Stimulated activated effector memory CD8-positive, alpha-beta T cell treated with anti-CD3 and anti-CD28 coated beads, Interleukin-12 subunit alpha, Interleukin-12 subunit beta, amount 100 ng/mL, for 72 hours (primary cell): ENCODE measurements at regions not wholly inside any gene's neighbourhood (a gene's known extent, or its start where the extent isn't known, plus 50 kb on each side); places are given as distances from the start of the nearest gene placed in this dataset.

Source experiments
- ATAC-seq: fragments of 150-1000 bp; cut with Tn5 transposase; 2 replicates; pipeline ENCODE4 v1.10.0; 2021
- DNase-seq, 2 donors: peaks; one replicate each; pipeline ENCODE4 v3.0.0; 2021 to 2022; ENCODE audit warnings: low spot score in 2 of 2
- H3K27ac Mint-ChIP-seq: one replicate; pipeline ENCODE4 v1.8.0; 2022; ENCODE audit warnings: mild to moderate bottlenecking, mixed read lengths
- H3K36me3 Mint-ChIP-seq: one replicate; pipeline ENCODE4 v1.8.0; 2022; ENCODE audit warnings: mild to moderate bottlenecking, mixed read lengths
- H3K4me1 Mint-ChIP-seq: one replicate; pipeline ENCODE4 v1.8.0; 2022; ENCODE audit warnings: mixed read lengths
- H3K4me3 Mint-ChIP-seq: one replicate; pipeline ENCODE4 v1.8.0; 2022; ENCODE audit warnings: mild to moderate bottlenecking, mixed read lengths
- H3K9me3 Mint-ChIP-seq: one replicate; pipeline ENCODE4 v1.8.0; 2022; ENCODE audit warnings: mixed read lengths

DNA sequence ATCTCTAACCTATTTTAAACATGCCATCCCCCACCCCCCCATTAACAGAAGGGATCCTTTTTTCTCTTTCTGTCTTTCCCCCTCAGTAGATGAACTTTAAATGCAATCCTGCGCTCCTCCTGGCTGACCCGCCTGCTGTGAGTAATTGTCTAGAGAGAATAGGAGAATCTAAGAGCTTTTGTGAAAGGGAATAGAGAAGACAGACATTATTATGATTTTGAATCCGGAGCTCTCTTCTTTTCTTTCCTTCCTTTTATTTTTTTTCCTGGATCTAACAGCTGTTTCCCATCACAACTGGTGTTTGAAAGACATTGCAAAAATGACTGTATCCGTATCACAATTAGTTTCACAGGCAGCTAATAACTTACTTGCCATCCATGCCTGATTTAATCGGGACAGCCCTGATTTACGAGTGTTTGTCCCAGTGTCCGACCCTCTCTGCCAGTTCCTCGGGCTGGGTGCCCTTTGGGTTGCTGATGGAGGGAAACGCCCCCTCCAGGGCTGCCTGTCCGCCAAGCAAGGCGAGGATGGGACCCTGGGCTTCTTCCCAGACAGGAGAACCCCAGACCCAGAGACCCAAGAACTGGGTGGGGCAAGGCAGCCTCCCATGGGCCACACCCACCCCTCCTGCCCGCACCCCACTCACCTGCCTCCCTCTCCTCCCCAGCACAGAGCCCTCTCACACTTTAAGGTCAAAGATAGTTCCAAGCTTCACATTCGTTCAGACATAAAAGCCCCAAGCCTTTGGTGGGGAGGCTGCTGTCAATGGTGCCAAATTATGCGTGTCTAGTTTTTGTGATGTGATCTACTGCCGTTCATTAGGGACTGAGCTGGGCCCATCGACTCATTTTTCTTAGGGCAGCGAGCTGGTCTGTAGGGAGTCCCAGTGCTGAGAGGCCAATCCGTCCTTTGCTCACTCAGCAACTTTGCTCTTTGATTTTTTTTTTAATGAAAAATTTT lies 231.7 kb downstream of the ZNF516 start:
- no peak for DNase-seq
- ATAC-seq = no peak
- Mint-ChIP-seq H3K27ac (no peak overlapping the region), H3K4me1 (no peaks in the 10 kb centered on the region), H3K9me3 (no peaks in the 10 kb centered on the region), H3K4me3 (no peak overlapping the region), H3K36me3 (no peaks in the 10 kb centered on the region)

DNA sequence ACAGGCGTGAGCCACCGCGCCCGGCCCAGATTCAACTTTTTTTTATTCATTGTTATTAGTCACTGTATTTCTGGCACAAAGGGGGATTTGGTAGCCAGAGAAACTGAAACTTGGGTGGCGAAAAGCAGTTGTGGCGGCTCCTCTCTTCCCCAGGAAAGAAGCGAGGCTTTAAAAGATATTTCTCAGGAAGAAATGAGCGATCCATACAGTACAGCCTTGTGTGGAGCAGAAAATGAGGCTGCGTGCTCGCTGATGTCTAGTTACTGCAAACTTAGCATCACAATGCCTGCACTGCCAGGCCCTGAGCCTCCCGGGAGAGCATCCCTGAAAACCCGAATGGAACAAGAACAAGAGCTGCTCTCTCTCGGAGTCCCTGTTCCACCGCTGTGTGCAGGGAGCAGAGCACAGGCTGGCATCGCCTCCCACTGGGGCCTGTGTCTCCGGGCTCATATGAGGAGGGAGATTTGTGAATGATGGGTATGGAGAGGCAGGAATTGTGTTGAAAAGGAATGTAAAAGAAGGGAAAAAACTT lies 234.0 kb downstream of the ZNF516 start:
- Mint-ChIP-seq H3K36me3 (no peaks in the 10 kb centered on the region), H3K27ac (no peak overlapping the region), H3K9me3 (no peaks in the 10 kb centered on the region), H3K4me1 (no peaks in the 10 kb centered on the region), H3K4me3 (no peak overlapping the region)
- DNase-seq (no peak), ATAC-seq (no peak)

DNA sequence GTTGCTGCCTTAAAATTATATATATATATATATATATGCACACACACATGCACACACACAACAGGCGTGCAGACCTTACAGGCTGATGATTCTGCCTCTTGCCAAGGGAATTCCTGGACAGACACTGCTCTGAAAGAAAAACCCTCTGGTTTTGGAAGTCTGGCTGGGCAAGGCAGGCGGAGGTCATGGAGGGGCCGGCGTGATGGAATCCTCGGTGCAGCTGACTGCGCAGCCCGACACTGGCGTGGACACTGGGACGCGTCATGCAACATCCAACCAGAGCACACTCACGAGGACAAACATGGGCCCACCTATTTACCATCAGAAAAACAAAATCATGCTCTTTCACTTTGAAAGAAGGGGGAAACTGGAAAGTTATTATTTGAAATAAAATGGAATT lies 235.3 kb downstream of the ZNF516 start:
- Mint-ChIP-seq H3K9me3 (no peaks in the 10 kb centered on the region), H3K27ac (no peak overlapping the region), H3K4me1 (no peaks in the 10 kb centered on the region), H3K36me3 (no peaks in the 10 kb centered on the region), H3K4me3 (no peak overlapping the region)
- DNase-seq = no peak
- ATAC-seq = no peak

DNA sequence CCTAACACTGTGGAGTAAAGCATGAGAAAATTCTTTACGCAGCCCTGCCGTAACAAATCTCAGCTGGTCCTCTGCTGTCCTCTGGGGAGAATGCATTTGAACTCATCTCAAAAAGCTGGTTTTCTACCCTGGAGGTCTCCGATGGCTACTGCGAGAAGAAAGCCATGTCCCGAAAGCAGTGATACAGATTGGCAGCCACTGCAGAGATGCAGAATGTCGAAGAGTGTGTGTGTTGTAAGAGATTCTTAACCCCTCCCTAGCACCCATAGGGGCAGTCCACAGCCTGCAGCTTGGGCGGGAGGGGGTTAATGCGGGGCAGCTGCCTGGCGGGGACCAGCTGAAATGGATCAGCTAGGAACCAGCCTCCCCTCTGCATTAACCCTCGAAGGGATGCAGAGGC lies 235.9 kb downstream of the ZNF516 start:
- H3K4me1 Mint-ChIP-seq = no peaks in the 10 kb centered on the region
- no peak for ATAC-seq
- DNase-seq = no peak
- H3K9me3 Mint-ChIP-seq = no peaks in the 10 kb centered on the region
- no peak overlapping the region for H3K27ac Mint-ChIP-seq
- H3K36me3 Mint-ChIP-seq = no peaks in the 10 kb centered on the region
- H3K4me3 Mint-ChIP-seq = no peak overlapping the region

DNA sequence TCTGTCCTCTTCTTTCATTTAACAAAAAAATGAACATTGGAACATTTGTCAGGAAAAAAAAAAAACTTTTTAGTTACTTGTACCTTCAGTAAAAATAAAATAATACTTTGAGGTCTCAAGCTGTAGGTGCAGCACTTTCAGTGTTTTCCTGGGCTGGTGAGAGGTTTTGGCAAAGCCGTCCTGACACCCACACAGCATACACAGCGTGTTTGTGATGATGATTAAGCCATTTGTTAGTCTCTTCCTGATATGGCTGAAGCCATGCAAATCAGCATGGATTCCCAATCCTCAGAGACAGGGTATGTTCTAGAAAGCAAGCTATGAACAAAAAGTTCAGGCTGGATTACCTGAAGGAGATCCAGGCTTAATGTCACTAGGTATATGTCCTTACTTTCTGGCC lies 236.8 kb downstream of the ZNF516 start:
- Mint-ChIP-seq H3K4me1 (no peaks in the 10 kb centered on the region), H3K36me3 (no peaks in the 10 kb centered on the region), H3K27ac (no peak overlapping the region), H3K9me3 (no peaks in the 10 kb centered on the region), H3K4me3 (no peak overlapping the region)
- ATAC-seq (no peak), DNase-seq (no peak)

DNA sequence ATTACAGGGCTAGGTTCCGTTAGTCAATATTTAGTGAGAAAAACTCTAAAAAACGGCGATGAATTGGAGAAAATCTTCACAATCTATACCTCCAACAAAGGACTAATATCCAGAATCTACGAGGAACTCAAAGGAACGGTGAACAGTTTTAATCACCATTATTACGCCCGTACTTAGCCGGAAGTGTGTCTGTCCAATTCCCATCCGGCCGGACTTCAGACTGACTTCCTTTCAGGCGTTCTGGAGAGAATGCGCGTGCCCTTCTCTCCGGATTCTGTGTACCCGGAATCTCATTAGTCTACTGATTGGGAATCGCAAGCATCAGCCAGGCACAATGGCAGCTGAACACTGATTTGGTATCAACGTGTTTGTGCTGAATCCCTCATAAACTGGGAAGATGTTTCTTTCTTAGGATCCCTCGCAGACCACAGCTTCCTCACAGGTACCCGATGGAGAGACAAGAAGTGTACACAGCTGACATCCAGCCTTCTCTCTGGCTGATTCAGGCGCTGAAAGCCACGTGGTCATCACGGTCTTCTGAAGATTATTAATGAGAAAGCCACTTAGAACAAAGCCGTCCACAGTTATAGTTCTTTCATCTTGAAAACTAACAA lies 239.9 kb downstream of the ZNF516 start:
- no peaks in the 10 kb centered on the region for H3K36me3 Mint-ChIP-seq
- H3K4me1 Mint-ChIP-seq = no peaks in the 10 kb centered on the region
- ATAC-seq (no peak), DNase-seq (no peak)
- H3K4me3 Mint-ChIP-seq = no peak overlapping the region
- H3K27ac Mint-ChIP-seq = no peak overlapping the region
- no peaks in the 10 kb centered on the region for H3K9me3 Mint-ChIP-seq

DNA sequence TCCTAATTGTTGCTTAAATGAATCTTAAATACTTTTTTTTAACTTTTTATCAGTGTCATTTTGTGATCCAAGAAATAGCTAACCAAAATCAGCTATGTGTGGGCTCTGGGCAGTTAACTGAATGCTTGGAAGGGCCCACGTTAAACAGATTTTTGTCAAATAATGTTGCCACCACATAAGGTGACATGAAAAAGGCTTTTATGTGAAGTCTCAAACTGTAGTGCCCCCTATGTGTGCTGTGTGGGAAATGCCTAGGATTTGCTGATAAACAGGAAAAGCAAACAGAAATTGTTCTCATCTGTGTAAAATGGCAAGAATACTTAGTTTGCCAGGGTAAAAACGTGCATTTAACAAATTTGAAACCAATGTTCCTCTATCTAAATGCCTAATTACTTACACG lies 242.2 kb downstream of the ZNF516 start:
- Mint-ChIP-seq H3K4me3 (no peak overlapping the region), H3K27ac (no peak overlapping the region), H3K9me3 (no peaks in the 10 kb centered on the region), H3K4me1 (no peaks in the 10 kb centered on the region), H3K36me3 (no peaks in the 10 kb centered on the region)
- ATAC-seq = no peak
- no peak for DNase-seq

DNA sequence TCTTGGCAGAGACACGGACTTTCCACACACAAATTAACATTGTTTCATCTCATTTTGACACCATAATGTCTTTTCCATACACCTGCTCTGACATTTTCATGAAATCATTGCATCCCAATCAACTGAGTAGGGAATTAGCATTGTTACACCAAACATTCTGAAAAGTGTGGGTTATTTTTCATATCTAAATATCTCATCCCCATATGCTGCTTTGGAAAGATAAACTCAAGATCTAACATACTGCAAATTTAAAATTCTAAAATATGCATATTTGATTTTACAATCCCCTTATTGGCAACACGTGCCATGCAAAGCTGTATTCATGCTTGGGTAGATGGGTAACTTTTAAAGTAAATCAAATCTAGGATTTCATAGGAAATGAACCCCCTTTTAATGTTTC lies 242.9 kb downstream of the ZNF516 start:
- ATAC-seq = no peak
- H3K4me1 Mint-ChIP-seq = no peaks in the 10 kb centered on the region

DNA sequence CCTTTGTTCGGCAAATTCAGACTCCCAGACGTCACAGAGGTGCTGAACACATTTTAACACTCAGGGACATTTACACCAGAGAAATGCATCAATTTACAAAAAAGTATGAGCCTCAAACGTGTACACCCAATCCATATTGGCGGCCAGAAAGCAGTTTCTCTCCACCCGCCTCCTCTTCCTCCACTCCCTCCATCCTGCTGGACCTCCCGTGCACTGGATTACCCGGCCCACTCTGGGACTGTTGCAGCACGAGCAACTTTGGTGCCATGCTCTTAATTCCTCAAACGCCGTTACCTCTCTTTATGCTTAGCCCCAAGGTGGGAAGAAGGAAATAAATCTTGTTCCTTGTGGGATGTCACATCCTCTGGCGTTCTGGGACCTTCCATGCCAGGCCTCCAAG lies 243.4 kb downstream of the ZNF516 start:
- ATAC-seq = no peak
- no peaks in the 10 kb centered on the region for H3K36me3 Mint-ChIP-seq
- H3K27ac Mint-ChIP-seq = no peak overlapping the region
- DNase-seq = no peak
- no peaks in the 10 kb centered on the region for H3K9me3 Mint-ChIP-seq
- no peak overlapping the region for H3K4me3 Mint-ChIP-seq
- H3K4me1 Mint-ChIP-seq = no peaks in the 10 kb centered on the region

More for the DNA sequence above, 242.9 kb downstream of the ZNF516 start:
- Mint-ChIP-seq H3K4me3 (no peak overlapping the region), H3K36me3 (no peaks in the 10 kb centered on the region), H3K9me3 (no peaks in the 10 kb centered on the region), H3K27ac (no peak overlapping the region)
- DNase-seq = no peak

DNA sequence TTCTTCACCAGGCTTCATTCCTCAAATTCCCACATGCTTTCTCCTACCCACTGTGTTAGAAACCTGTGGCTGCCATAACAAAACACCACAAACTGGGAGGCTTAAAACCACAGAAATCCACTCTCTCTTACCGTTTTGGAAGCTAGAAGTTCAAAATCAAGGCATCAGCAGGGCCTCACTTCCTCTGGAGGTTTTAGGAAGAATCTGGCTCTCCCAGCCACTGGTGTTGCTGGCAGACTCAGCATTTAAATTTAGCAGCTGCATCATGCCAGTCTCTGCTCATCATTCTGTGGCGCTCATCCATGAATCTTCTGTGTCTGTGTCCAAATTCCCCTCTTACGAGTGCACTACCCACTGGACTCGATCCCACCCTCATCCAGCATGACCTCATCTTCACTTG lies 248.5 kb downstream of the ZNF516 start:
- H3K27ac Mint-ChIP-seq = no peak overlapping the region
- peaks cover 3% of the 10 kb centered on the region for H3K9me3 Mint-ChIP-seq
- peak; percentile 13 for ATAC-seq
- H3K4me3 Mint-ChIP-seq = no peak overlapping the region
- H3K4me1 Mint-ChIP-seq = no peaks in the 10 kb centered on the region
- H3K36me3 Mint-ChIP-seq = no peaks in the 10 kb centered on the region
- no peak for DNase-seq

DNA sequence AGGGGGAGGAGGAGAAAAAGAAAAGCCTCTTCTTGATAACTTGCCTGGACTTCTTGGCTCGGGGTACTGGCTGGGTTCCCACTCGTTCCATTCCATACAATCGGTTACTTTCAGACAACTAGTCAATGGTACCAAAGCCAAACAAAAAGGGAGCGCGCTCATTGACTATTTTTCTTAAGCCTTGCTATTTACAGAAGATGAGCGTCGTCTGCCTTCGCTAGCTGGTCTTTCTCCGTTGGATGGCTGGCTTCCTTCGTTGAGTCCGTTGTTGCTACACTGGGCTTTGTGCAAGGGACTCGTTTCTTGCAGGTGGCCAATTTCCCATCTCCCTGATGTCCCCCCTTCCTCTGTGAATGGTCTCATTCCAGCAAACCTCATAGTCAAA lies 260.4 kb downstream of the ZNF516 start:
- Mint-ChIP-seq H3K4me3 (no peak overlapping the region), H3K27ac (no peak overlapping the region), H3K9me3 (peaks cover 16% of the 10 kb centered on the region), H3K36me3 (no peaks in the 10 kb centered on the region), H3K4me1 (no peaks in the 10 kb centered on the region)
- ATAC-seq = no peak
- no peak for DNase-seq

DNA sequence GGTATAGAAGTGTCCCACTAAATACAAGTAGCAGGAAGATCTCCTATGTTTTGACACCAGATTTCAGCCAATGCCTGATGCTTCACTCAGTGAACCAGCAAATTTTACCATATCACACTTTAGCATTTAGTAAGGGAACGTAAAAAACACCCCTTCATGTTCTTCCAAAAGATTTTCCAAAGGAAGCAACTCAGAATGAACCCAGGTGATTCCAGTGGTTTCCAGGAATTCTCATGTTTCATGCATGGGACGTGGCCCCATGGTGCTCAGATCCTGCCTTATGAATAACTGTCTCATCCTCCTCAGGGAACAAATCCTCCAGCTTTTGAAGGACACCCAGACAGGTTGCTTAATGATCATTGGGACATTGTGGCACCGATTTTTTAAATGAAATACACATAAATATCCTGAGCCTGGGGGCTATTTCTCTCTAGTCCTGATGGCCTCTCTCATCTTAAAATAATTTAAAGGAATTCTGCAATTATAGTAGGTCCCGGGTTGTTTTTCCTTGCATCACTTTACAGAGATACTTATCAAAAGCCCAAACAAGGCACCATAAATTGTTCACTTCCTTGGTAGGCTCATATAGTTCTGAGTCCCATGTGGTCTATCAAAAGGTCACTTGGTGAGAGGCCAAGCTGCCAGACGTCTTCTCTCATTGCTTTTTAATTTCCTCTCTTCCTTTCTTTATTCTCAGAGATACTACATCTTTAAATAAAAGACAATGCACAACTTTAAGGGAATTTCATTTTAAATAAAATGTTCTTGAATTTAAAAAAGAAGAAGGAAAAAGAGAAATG lies 261.0 kb downstream of the ZNF516 start:
- H3K4me3 Mint-ChIP-seq = no peak overlapping the region
- H3K27ac Mint-ChIP-seq = no peak overlapping the region
- DNase-seq (no peak), ATAC-seq (no peak)
- H3K4me1 Mint-ChIP-seq = no peaks in the 10 kb centered on the region
- peaks cover 13% of the 10 kb centered on the region for H3K9me3 Mint-ChIP-seq
- H3K36me3 Mint-ChIP-seq = no peaks in the 10 kb centered on the region

DNA sequence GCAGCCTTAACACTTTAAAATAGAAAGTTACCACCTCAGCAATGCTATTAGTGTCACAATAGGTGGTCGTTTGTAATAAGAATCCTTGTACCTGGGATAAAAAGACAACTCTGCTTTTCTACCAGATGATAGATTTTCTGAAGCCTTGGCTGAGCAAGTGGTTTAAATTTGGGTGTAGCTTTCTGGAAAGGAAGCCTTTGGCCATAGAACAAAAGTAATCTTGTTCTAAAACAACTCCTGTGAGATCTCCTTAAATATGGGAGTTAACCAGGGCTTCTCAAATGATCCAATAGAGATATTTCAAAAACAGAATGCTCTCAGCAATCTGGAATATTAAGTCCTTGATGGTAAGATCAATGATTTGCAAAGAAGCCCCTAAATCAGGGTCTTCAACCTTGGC lies 261.6 kb downstream of the ZNF516 start:
- no peak overlapping the region for H3K27ac Mint-ChIP-seq
- no peaks in the 10 kb centered on the region for H3K4me1 Mint-ChIP-seq
- H3K4me3 Mint-ChIP-seq = no peak overlapping the region
- ATAC-seq = no peak
- DNase-seq = no peak
- peaks cover 9% of the 10 kb centered on the region for H3K9me3 Mint-ChIP-seq
- H3K36me3 Mint-ChIP-seq = no peaks in the 10 kb centered on the region

DNA sequence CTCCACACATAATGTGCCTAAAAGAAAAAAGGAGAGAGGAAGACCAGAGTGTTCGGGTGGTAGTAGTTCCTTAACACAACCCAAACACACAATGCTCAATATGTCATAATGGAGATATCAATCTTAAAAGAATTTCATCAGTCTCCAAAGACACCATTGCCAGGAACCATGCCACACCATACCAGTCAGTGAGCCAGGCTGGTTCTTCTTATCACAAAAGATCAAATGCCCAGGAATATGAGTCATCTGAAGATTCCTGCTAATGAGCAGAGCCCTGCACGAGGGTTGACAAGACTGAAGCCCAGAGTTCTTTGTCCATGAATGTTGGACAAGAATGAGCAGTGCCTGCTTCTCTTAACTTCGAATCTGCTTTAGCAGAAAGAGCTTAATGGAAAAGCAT lies 262.3 kb downstream of the ZNF516 start:
- ATAC-seq (no peak), DNase-seq (no peak)
- no peak overlapping the region for H3K4me3 Mint-ChIP-seq
- H3K9me3 Mint-ChIP-seq = peaks cover 5% of the 10 kb centered on the region
- H3K4me1 Mint-ChIP-seq = no peaks in the 10 kb centered on the region
- no peaks in the 10 kb centered on the region for H3K36me3 Mint-ChIP-seq
- no peak overlapping the region for H3K27ac Mint-ChIP-seq

DNA sequence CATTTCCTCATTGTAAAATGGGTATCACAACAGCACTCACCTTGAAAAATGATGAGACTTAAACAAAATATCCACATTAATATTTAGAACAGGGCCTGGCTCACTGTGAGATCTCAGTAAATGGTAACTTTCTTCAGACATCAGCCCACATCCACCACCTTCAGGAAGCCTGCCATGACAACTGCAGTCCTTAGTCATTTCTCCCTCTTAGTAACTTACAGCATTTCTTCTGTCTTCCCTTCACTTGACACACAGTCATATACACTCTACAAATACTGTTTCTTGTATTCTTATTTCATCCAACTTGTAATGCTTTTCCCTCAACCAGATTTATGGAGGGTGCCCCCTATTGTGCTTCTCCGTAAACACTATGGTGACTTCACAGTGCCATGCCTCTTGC lies 263.0 kb downstream of the ZNF516 start:
- H3K4me3 Mint-ChIP-seq = no peak overlapping the region
- ATAC-seq (no peak), DNase-seq (no peak)
- no peak overlapping the region for H3K27ac Mint-ChIP-seq
- H3K36me3 Mint-ChIP-seq = no peaks in the 10 kb centered on the region
- H3K4me1 Mint-ChIP-seq = no peaks in the 10 kb centered on the region
- H3K9me3 Mint-ChIP-seq = peaks cover 2% of the 10 kb centered on the region
